GM12872 (cell line): ENCODE measurements at regions not wholly inside any gene's neighbourhood (a gene's known extent, or its start where the extent isn't known, plus 50 kb on each side); places are given as distances from the start of the nearest gene placed in this dataset.

Experiments used
- TF ChIP-seq, protein P1 (sequence below): IDR thresholded peaks from 3 replicates; pipeline ENCODE4 v1.5.1; 2011; ENCODE audit warnings: low read depth, mild to moderate bottlenecking, low read length, moderate library complexity; ENCODE audit not compliant: insufficient read depth

DNA sequence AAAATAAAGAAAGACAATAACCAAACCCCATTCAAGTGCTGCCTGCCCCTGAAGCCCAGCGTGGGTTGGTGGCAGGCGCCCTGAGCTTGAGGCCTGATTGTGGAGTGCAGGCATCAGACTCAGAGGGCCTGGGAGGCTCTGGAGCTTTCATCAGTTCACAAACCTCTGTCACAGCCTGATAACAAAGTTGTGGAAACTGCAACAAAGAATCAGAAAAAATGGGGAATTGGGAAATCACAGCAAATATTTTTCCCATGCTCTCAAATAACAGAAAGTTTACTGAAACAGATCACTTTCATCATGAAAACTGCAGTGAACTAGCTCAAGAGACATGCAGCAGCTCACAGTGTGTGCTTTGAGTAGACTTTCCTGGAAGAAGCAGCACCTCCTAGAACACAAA, 793.6 kb downstream of the UQCRFS1 start:
- TF ChIP-seq, protein P1, sequence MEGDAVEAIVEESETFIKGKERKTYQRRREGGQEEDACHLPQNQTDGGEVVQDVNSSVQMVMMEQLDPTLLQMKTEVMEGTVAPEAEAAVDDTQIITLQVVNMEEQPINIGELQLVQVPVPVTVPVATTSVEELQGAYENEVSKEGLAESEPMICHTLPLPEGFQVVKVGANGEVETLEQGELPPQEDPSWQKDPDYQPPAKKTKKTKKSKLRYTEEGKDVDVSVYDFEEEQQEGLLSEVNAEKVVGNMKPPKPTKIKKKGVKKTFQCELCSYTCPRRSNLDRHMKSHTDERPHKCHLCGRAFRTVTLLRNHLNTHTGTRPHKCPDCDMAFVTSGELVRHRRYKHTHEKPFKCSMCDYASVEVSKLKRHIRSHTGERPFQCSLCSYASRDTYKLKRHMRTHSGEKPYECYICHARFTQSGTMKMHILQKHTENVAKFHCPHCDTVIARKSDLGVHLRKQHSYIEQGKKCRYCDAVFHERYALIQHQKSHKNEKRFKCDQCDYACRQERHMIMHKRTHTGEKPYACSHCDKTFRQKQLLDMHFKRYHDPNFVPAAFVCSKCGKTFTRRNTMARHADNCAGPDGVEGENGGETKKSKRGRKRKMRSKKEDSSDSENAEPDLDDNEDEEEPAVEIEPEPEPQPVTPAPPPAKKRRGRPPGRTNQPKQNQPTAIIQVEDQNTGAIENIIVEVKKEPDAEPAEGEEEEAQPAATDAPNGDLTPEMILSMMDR, result no peak

DNA sequence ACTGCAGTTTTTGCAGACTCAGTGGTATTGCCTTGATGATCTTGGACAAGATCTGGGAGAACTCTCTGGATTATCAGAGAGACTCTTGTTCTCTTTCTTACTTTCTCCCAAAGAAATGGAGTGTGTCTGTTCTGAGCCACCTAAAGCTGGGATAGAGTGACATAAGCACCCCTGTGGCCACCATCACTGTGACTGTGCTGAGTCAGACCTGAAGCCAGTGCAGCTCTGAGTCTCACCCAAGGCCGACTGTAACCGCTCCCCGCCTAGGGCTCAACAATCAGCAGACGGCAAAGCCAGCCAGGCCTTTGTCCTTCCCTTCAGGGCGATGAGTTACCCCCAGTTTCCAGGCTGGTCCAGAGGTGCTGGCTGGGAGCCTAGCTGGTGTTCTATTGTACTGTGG, 795.6 kb downstream of the UQCRFS1 start:
- TF ChIP-seq, protein P1, result no peak

DNA sequence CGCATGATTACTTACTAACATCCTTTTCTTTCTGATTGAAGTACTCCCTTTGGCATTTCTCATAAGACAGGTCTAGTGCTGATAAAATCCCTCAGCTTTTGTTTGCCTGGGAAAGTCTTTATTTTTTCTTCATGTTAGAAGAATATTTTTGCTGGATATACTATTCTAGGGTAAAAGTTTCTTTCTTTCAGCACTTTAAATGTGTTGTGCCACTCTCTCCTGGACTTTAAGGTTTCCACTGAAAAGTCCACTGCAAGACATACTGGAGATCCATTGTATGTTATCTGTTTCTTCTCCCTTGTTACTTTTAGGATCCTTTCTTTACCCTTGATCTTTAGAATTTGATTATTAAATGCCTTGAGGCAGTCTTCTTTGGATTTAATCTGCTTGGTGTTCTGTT, 796.7 kb downstream of the UQCRFS1 start:
- TF ChIP-seq, protein P1, result no peak

DNA sequence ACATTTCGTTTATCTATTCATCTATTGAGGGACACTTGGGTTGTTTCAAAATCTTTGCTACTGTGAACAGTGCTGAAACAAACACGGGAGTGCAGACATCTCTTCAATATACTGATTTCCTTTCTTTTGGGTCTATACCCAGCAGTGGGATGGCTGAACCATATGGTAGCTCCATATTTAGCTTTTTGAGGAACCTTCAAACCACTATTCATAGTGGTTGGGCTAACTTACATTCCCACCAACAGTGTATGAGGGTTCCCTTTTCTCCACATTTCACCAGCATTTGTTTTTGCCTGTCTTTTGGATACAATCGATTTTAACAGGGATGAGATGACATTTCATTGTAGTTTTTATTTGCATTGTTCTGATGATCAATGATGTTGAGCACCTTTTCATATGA, 798.2 kb downstream of the UQCRFS1 start:
- TF ChIP-seq, protein P1, result no peak

DNA sequence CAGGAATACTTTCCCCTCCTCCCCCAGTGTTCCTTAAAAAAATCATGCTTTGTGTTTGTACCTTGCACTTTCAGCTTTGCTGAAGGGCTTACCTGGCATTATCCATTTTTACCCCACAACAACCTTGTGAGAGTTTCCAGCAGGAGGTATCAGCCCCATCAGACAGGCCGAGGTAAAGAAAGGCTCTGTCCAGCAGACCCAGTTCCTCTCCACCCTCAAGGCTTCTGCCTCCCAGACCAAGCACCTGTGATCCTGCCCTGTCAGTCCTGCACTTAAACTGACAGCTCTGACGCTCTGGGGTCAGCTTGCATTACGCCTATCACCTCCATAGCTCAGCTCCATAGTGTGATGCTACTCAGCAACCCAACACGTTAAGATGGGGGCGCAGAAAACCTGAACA, 803.1 kb downstream of the UQCRFS1 start:
- TF ChIP-seq, protein P1, result no peak

DNA sequence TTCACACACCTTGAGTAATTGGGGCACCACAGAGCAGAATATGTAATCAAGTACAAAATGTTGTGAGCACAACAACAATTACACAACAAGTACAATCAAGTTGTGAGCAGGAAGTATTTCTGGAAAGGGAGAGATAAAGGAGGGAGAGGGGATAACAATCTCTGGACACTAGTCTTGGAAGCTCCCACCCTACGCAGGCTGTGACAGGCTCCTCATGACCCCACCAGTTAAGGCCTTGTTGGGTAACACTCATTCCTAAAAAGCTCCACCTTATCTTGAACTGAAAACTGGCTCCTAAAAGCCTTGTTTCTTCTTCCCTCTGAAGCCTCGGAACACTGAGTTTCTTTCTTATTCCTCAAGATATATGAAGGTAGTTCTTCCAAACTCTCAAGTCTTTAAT, 806.0 kb downstream of the UQCRFS1 start:
- TF ChIP-seq, protein P1, result no peak

DNA sequence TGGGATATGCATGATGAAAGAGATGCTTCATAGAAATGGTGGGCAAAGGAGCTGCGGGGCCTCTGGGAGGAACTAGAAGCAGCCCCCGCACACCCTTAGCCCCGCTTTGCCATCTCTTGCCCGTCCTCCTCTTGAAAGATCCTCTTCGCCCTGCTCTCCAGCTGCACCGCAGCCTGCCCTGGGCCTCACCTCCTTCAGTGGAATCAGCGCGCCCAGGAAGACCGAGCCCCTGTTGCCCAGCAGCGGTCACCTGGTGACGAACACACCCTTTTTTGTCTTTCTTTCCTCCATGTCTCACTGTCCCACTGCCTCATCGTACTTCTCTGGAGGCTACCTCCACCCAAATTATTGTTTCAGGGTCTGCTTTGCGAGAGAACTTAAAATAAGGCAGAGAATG, 807.6 kb downstream of the UQCRFS1 start:
- TF ChIP-seq, protein P1, result no peak

DNA sequence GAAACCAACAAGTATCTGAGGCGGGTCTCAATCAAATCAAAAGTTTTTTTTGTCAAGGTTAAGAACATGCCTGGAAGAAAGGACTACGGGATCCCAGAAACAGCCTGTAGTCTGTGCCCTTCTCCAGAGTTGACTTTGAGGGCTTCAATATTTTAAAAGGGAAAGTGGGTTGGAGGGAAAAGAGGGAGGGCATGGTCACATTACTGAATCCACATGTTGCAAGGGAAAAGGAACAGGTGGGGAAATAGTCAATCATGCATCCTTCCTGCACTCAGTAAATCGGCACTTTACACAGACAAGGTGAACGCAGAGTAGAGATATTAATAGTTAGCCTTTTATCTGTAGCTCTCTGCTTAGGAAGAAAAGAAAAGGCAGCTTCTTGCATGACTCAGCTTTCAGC, 808.5 kb downstream of the UQCRFS1 start:
- TF ChIP-seq, protein P1, result no peak
